HuH-7.5 (cell line): ENCODE measurements at regions not wholly inside any gene's neighbourhood (a gene's known extent, or its start where the extent isn't known, plus 50 kb on each side); places are given as distances from the start of the nearest gene placed in this dataset.
"Not testable (repeated sequence)": the region's sequence is repeated elsewhere in the genome, so short reads cannot be mapped to it uniquely, and the experiment has no call there.

Experiments used
- DNase-seq: peaks from one replicate; pipeline ENCODE4 v3.0.0; 2011; ENCODE audit warnings: low spot score

DNA sequence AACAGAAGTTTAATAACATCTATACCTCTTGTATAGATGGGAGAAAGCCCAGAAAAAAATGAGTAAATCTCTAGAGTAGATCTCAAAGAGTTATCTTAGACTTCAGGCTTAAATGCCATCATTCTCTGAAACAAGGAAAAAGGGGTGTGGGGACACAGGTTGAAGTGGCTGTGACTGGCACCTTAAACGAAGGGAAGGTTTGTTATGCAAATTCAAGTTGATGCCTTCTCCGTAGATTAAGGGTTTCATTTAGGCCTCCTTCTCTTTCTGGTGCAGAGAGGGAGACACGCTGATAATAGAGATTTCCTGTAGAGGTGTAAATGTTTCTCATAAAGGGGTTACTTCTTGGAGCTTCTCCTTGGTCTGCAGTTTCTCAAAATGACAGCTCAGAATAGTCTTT is 252.1 kb downstream of the CD83 start:
- no peak for DNase-seq

DNA sequence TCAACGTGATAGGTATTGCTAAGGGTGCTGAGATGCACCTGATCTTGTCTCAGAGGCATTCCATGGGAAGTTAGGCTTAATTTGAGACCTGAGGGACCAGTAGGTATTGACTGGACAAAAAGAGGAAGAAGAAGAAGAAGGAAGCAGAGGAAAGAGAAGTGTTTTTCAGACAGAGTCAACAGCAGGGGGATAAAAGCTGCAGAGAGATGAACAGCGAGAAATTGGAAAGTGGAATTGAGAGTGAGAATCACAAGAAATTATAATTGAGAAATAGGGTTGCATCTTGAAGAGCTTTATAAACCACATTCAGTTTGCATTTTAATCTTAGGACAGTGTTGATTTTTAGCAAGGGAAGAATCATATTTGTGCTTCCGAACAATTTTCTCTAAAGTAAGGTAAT is 254.0 kb downstream of the CD83 start:
- no peak for DNase-seq

DNA sequence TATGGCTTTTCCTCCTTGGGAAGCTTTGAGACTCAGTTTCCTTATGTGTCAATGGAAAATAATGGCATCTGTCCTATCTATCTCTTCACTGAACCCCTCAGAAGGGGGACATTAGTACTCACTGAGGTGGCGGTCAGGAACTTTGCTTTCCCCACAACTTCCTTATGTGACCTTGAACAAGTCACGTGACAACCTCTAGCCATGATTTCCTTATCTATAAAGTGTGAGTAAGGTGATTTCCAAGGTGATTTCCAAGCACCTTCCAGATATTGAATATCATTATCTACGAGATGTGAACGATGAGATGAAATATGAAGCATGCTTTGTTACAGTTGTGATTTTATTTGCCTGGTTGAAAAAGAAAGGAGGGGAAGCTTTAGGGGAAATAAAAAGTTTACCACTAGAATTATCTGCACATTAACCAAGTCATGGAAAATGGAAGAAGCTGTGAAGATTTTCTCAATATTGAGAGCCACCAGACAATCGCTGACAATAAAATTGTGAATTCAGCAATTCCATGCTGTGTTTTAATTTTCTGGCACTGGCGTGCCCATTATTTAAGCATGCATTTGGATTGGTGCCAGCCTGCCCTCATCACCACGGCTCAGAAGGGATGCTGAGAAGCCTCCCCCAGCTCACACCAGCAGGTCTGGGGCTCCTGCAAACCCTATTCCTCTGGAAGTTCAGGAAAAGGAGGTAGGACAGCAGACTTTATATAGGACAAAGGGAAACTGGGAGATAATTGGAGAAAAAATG is 255.3 kb downstream of the CD83 start:
- no peak for DNase-seq

DNA sequence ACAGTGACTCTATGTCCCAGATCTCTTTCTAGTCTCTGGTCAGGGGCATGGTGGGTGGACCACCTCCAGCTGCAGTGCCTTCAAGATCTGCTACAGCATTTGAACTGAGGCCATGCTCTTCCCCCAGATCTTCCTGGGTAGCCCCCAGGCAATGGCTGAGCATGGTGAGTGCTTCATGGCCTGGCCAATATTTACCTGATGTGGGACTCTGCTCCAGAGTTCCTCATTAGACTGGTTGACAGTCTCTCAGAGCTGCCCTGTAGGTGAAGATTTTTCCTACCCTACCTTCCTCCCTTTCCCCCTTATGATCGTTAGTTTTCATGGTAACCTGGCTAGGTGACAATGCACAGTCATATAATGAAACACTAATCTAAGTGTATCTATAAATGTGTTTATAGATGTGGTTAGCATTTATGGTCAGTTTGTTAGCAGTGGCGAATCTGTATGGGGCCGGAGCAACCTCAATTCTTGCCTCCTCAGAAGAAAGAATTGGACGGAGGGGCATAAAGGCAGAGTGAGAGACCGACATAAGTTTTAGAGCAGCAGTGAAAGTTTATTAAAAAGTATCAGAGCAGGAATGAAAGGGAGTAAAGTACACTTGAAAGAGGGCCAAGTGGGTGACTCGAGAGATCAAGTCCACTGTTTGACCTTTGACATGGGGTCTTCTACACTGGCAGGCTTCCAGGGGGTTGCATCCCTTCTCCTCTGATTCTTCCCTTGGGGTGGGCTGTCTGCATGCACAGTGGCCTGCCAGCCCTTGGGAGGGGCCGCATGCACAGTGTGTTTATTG is 256.3 kb downstream of the CD83 start:
- no peak for DNase-seq

DNA sequence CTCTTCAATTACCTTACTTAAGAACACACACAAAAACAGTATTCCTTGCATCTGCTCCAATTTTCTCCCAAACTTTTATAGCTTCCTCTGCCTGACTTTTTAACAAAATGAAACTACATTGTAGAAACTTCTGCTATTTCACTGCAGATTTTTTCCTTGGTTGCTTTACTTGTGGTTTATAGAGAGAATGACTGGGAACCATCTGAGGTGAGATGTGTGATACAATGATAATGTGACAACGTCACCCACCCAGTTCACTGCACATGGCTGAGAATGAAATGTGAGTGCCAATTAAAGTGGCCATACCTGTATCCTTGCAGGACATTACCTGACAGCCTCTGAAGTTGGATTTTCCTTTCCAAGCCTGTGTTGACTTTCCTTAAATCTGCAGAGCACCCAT is 258.4 kb downstream of the CD83 start:
- DNase-seq: no peak

DNA sequence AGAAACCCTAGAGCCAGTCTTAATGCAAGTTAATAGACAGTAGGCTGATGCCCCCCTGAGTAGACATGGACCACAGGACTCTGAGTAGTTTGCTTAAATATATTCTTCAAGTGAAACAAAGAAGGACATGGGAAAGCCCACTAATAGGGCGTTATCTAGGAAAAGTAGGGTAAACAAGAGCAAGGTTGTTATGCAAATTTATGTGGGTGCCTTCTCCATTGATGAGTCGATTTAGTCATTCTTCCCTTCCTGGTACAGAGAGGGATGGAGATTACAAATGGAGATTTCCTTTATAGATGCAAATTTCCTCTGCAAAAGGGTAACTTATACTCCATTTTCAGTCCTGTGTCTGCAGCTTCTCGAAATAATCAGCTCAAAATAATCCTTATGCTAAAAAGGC is 262.0 kb downstream of the CD83 start:
- DNase-seq: no peak

DNA sequence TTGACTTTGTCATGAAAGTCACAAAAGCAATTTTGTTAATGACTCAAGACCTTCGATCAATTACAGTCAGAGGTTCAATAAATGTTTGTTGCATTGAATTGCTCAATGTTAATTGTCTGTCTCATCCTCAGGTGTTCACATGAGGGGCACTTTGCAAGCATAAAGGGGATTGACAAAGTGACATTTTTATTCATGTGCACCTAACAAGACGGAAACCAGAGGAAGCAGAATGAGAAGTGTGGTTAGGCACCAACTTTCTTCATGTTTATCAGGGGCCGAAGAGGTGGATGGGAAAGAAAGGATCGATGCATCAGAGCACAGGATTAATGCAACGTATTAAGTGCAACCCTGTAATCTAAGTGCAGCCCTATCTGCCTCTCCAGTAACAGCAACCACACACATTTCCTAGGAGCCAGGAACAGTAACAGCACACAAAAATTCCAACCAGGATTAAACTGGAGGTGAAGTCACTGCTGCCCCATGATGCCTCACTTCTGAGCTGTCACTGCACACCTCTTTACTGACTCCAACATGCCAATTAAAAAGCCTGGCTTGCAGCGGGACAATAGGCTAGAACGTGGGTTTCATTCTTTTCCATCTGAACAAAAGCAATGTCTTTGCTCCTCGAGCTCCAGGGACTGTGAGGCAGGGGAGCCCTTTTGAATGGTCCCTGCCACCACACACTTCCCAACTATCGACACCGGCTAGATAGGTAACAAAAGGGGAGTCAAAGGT is 262.7 kb downstream of the CD83 start:
- no peak for DNase-seq

DNA sequence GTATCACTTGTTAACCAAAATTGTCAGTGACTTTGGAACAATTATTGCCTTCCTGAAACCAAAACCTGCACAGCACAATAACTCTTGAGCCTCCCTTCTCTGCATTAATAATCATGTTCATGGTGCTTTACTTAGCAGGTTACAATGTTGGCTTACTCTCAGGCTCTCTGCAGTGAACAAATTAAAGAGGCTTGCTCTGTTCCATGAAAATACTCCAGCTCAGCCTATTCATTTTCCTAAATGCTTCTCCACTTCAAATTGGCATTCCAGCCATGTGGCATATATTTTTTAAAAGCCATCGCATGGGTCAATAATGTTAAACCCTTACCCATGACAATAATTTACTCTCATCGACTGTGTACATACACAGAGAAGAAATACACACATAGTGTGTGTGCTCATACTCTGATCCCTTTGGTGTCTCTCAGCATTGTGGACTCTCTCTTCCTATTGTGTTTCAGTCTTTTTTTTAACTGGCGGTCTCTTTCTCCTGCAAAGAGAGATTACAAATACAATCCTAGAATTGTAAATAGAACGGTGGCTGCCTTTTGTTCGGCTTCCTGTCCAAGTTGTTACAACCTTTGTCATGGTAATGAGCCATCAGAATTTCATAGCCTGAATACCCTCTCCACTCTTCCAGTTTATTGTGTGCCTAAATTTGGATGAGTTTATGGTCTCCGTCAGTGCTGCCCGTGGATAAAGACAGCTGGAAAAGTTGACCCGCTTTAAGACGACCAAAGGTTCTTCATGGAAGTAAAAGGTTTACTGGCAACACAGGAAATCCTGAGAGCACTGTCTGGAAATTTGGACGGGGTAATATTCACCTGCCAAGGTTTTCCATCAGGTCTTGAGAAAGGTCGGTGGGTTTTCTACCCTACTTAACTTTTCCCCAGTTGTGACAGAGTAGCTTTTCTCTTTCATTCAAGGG is 263.6 kb downstream of the CD83 start:
- no peak for DNase-seq

DNA sequence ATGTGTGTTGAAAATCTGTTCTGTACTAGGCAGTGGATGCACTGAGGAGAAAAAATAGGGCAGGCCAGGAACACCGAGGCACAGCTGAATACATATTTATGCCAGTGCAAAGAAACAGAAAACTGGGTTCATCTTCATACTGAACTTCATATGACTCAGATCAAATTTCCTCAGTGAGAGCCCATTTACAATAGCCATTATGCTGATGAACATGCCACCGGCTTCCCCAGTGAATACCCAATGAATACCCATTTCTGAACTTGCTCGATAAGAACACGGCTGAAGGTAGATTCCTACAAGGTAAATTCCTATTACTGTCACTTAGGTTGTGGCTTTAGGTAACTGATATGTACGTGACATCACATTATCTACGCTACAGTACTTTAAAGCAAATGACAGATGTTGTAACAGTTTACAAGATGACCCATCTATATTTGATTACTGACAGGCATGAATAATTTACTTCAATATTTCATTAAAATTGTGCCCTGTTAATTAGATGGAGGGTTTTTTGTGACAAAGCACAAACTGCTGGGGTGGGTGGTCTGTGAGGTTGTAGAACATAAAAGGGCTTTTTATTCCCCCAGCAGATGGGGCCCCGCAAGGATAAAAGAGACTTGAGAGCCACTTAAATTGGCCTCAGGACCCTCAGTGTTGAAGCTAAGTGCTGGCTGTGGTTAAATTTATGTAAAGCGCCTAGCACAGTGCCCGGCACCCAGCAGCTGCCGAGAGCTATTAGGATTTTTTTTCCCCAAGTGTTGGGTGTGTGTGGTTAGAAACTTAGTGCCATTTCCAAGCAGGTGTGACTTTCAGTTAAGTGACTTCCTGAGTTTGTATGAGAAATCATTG is 264.5 kb downstream of the CD83 start:
- DNase-seq: no peak

DNA sequence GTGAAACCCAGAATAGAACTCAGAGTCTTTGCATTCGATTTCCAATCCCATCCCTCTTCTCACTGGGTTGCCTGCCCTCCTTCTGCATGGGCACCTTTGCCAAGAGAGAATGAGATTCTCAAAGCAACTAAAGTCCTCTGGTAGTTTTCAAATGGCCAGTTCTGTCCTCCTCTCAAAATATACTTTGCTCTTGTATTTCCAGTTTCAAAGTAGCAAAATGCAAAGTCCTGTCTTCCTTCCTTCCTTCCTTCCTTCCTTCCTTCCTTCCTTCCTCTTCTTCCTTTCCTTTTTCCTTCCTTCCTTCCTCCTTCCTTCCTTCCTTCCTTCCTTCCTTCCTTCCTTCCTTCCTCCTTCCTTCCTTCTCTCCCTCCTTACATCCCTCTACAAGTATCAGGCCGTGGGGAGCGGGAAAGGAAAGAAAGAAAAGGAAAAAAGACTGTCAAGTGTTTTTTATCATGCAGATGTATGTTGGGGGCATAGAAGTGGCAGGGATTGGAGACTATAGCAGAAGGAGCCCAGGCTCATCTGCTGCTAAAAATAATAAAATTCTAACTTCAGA is 265.2 kb downstream of the CD83 start:
- DNase-seq: no peak

DNA sequence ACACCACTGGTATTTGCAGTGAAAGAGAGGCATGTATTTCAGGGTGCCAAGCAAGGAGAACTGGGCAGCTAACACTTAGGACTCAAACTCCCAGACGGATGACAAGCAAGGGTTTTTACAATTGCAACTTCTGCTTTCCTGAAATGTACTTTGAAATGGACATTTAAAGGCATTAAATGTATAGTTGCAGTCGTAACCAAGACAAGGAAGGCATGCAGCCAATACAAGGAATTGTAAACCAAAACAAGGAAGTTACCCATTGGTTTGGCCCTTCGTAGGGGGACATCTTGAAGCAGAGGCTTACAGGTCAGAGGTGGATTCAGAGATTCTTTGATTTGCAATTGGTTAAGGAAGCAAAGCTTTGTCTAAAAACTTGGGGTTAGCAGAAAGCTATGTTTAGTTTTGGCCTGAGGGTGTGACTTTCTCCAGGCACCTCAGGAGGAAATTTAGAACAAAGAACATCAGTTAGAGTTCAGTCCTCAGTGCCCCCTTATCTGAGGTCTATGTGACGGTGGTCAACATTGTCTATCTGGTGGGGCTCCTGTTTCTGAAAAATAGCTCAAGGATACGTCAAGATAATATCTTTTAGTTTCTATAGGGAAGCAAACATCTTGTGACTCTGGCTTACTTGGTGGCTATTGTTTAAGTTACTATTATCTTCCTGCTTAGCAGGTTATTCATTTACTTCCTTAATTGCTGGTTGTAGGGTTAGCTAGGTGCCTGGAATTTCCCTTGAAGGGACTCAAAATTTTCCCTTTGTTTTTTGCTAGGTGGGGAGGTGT is 266.0 kb downstream of the CD83 start:
- DNase-seq: no peak

DNA sequence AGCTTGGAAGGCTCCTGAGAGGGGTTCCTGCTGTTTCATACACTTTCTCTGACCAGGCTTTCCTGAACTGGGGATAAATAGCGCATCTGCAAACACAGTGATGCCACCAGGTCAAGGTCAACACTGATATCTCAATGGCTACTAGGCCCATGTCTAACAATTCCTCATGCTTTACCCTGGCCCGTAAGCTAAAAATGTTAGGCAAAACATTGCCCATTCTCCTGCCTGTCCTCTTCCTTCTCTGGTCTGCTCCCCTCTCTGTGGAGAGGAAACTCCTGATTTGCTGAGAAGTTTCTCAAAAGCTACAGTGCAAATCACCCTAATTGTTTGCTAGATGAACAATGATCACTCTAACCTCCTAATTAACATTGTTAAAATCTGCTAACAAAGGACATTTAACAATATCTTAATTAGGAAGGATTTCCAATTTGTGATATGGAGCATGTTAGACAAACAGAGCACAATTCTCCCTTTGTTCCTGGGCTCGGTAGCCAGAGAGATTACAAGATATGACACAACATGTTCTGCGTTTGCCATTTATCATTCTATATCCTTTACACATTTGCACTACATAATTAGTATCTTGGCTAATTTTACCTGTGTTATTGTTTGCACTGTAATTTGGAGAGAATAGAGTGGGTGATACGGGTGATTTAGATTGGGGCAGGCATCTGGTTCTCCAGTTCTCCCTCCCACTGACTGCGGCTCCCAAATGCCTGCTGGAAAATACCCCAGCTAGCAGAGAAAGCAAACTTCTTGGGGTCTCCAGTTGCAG is 266.8 kb downstream of the CD83 start:
- no peak for DNase-seq

DNA sequence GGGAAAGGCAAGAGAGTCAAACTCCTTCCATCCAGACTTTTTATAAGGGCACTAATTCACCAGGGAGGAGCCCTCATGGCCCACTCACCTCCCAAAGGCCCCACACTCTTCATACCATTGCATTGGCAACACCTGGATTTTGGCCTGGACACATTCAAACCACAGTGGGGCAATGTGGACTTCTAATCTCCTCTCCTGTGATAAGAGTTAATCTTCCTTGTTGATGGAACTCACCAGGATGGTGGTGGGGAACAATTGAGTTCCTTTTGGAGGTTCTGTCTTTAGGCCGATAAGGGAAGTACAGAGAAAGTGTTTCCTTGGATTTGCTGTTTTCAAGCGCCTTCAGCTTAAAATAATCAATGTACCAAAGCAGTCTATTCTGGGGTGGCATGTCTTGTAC is 268.7 kb downstream of the CD83 start:
- DNase-seq: no peak

DNA sequence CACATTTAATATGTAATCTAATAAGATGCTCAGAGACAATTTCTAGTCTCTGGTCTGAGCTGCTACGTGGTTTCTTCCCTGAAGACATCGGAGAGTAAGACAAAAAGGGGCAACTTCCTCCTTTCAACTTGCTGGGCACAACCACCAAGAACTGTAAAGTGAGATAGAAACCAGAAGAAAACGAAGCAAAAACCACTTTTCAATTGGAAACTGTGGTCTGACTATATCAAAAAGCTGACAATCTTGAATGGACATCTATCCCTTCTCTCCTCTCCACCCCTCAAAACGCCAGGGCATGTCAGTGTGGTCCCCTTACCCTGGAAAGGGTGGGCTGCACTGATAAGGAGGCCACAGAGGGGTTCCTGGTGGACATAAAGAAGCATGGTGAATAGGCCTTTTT is 269.1 kb downstream of the CD83 start:
- no peak for DNase-seq

DNA sequence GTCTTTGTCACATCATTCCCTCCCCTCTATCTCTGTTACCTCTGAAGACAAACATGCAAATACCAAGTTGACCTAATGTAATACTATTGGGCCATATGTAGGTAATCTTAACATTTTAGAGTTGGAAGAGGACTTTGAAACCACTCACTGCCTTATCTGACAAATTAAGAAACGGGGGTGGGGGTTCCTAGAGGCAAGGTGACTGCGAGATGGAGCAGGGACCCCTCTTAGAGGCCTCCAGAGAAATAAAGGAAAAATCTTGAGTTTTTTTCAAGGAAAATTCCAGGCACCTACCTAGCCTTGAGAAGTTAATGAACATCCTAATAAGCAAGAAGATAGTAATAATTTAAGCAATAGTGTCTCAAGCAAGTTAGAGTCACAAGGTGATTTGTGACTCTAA is 270.8 kb downstream of the CD83 start:
- no peak for DNase-seq

DNA sequence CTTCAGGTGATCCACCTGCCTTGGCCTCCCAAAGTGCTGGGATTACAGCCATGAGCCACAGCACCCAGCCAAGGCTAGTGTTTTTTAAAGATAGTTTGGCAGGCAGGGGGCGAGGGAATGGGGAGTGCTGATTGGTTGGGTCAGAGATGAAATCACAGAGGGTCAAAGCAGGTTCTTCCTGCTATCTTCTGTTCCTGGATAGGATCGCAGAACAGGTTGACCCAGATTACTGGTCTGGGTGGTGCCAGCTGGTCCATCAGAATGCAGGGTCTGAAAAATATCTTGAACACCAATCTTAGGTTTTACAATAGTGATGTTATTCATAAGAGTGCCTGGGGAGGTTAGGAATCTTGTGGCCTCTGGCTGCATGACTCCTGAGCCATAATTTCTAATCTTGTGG is 272.2 kb downstream of the CD83 start:
- not testable (repeated sequence) for DNase-seq

DNA sequence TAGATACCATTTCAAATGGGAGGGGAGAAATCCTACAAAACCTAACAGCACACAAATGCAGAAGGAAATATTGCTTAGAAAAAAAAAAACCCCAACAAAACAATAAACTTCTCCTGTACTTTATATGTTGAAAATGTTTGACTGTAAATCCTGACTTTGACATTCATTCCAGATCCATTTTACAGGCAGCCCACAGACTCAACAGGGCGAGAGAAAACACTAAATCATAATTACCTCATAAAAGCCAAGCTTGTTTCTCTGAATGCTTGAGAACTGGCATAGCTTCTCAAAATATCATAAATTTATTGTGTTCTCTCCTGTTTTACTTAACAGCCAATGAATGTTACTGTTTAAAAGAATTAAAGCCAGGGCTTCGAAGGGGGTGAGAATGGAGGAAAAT is 273.2 kb downstream of the CD83 start:
- no peak for DNase-seq

DNA sequence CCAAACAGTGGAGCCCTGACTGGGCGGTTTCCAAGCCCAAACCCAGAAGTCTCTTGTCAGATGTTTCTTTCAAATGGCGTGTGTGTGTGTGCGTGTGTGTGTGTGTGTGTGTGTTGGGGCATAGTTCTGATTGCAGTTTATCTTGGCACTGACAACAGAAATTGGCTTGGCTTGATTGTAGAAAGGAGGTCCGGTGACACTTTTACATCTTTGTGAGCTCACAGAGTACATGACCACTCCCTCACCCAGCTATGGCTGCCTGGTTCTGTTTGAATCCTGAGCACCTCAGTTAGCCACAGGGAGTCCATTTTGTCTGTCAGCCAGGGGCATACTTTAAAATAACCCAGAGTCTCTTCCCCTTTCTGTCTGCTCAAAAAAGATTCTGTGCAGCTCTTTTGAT is 276.3 kb downstream of the CD83 start:
- DNase-seq: no peak

DNA sequence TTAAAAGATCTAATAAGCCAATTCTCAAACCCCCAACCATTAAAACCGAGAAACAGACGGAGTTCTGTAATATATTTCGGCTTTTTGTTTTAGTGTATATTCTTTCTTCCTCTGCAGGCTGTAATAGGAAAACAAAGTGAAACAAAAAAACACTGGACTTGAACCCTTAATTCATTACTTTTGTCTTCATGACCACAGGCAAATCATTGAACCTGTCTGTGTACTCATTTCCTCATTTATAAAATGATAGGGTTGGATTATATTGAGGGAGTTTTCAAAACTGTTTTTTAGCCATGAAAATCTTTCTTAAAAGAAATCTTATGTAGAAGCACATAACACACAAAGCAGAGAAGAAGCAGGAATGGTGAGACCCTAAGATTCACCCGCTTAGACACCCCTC is 278.8 kb downstream of the CD83 start:
- DNase-seq: no peak
